CD4-positive, alpha-beta T cell treated with Interleukin-4 for 1 hour (primary cell): ENCODE measurements at regions not wholly inside any gene's neighbourhood (a gene's known extent, or its start where the extent isn't known, plus 50 kb on each side); places are given as distances from the start of the nearest gene placed in this dataset.
A peak's percentile ranks its signal among the peaks of the same experiment; 100 is the strongest.

Experiments
- DNase-seq, 2 donors: peaks; one replicate each; pipeline ENCODE4 v3.0.0-alpha.2; 2020 to 2022

- no peak for DNase-seq
These were observed 104.9 kb upstream of the RUNX3 start for GRCh38 chr1:25034736-25035522.

- DNase-seq, result peak; percentile 49 to 81
These were observed 104.0 kb upstream of the RUNX3 start for GRCh38 chr1:25033828-25034705.

GRCh38 chr1:25033030-25033827 lies 103.2 kb upstream of the RUNX3 start:
- no peak for DNase-seq

GRCh38 chr1:25031966-25032667 lies 102.0 kb upstream of the RUNX3 start:
- peak; percentile 81 to 90 for DNase-seq

- no peak for DNase-seq
These were observed 101.5 kb upstream of the RUNX3 start for GRCh38 chr1:25031601-25031965.

- peak; percentile 72 to 76 for DNase-seq
These were observed 100.9 kb upstream of the RUNX3 start for GRCh38 chr1:25030674-25031589.

- no peak for DNase-seq
These were observed 99.9 kb upstream of the RUNX3 start for GRCh38 chr1:25030012-25030411.

GRCh38 chr1:25028907-25029599 lies 99.0 kb upstream of the RUNX3 start:
- DNase-seq, result peak in 1 of 2 donors; percentile 38

GRCh38 chr1:25028587-25028906 lies 98.5 kb upstream of the RUNX3 start:
- DNase-seq, result no peak

GRCh38 chr1:25027822-25028586 lies 97.9 kb upstream of the RUNX3 start:
- no peak for DNase-seq

GRCh38 chr1:25026730-25027450 lies 96.8 kb upstream of the RUNX3 start:
- DNase-seq, result no peak

GRCh38 chr1:25026304-25026703 lies 96.2 kb upstream of the RUNX3 start:
- no peak for DNase-seq

- no peak for DNase-seq
These were observed 94.7 kb upstream of the RUNX3 start for GRCh38 chr1:25024615-25025350.

GRCh38 chr1:25023826-25024225 lies 93.8 kb upstream of the RUNX3 start:
- no peak for DNase-seq

GRCh38 chr1:25023190-25023578 lies 93.1 kb upstream of the RUNX3 start:
- no peak for DNase-seq

- DNase-seq, result peak; percentile 95 to 98
These were observed 92.5 kb upstream of the RUNX3 start for GRCh38 chr1:25022361-25023189.

- no peak for DNase-seq
These were observed 91.6 kb upstream of the RUNX3 start for GRCh38 chr1:25021591-25022215.
